ENCODE measurements at regions not wholly inside any gene's neighbourhood (a gene's known extent, or its start where the extent isn't known, plus 50 kb on each side); places are given as distances from the start of the nearest gene placed in this dataset.

DNA sequence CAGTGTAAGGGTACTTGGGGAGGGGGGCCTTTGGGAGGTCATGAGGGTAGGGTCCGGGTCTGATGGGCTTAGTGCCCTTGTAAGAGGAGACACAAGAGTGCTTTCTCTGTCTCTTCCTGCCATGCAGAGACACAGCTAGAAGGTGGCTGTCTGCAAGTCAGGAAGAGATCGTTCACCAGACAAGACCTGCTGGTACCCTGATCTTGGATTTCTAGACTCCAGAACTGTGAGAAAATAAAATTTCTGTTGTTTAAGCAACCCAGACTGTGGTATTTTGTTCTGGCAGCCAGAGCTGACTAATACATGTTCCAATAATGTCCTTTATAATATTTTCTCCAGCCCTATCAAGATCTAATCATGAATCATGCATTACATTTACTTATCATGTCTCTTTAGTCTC is 130.0 kb upstream of the VEPH1 start:
- TF ChIP-seq, protein P1, sequence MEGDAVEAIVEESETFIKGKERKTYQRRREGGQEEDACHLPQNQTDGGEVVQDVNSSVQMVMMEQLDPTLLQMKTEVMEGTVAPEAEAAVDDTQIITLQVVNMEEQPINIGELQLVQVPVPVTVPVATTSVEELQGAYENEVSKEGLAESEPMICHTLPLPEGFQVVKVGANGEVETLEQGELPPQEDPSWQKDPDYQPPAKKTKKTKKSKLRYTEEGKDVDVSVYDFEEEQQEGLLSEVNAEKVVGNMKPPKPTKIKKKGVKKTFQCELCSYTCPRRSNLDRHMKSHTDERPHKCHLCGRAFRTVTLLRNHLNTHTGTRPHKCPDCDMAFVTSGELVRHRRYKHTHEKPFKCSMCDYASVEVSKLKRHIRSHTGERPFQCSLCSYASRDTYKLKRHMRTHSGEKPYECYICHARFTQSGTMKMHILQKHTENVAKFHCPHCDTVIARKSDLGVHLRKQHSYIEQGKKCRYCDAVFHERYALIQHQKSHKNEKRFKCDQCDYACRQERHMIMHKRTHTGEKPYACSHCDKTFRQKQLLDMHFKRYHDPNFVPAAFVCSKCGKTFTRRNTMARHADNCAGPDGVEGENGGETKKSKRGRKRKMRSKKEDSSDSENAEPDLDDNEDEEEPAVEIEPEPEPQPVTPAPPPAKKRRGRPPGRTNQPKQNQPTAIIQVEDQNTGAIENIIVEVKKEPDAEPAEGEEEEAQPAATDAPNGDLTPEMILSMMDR (IDR thresholded peaks at IDR 0.05), result no peak
- TF ChIP-seq POLR2A (IDR thresholded peaks at IDR 0.05; ENCODE audit: low read depth) (no peak), POLR2AphosphoS5 (IDR thresholded peaks at IDR 0.05) (no peak), EP300 (IDR thresholded peaks at IDR 0.05) (no peak)
